ENCODE measurements at regions not wholly inside any gene's neighbourhood (a gene's known extent, or its start where the extent isn't known, plus 50 kb on each side); places are given as distances from the start of the nearest gene placed in this dataset.

DNA sequence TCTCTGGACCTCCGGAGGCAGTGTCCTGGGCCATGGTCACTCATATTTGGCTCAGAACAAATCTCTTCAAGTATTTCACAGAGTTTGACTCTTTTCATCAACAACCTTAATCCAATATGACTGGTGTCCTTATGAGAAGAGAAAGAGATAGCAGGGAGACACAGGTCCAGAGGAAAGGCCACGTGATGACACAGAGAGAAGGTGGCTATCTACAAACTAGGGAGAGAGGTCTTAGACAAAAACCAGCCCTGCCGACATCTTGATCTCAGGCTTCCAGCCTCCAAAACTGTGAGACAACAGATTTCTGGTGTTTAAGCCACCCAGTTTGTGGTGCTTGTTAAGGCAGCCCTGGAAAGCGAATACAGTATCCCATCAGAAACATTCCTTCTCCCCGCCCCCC is 237.1 kb upstream of the PROK2 start:
- TF ChIP-seq, protein P1, sequence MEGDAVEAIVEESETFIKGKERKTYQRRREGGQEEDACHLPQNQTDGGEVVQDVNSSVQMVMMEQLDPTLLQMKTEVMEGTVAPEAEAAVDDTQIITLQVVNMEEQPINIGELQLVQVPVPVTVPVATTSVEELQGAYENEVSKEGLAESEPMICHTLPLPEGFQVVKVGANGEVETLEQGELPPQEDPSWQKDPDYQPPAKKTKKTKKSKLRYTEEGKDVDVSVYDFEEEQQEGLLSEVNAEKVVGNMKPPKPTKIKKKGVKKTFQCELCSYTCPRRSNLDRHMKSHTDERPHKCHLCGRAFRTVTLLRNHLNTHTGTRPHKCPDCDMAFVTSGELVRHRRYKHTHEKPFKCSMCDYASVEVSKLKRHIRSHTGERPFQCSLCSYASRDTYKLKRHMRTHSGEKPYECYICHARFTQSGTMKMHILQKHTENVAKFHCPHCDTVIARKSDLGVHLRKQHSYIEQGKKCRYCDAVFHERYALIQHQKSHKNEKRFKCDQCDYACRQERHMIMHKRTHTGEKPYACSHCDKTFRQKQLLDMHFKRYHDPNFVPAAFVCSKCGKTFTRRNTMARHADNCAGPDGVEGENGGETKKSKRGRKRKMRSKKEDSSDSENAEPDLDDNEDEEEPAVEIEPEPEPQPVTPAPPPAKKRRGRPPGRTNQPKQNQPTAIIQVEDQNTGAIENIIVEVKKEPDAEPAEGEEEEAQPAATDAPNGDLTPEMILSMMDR (IDR thresholded peaks at IDR 0.05), result no peak
- TF ChIP-seq POLR2AphosphoS5 (IDR thresholded peaks at IDR 0.05) (no peak), EP300 (IDR thresholded peaks at IDR 0.05) (no peak)
